ENCODE measurements at regions not wholly inside any gene's neighbourhood (a gene's known extent, or its start where the extent isn't known, plus 50 kb on each side); places are given as distances from the start of the nearest gene placed in this dataset.

DNA sequence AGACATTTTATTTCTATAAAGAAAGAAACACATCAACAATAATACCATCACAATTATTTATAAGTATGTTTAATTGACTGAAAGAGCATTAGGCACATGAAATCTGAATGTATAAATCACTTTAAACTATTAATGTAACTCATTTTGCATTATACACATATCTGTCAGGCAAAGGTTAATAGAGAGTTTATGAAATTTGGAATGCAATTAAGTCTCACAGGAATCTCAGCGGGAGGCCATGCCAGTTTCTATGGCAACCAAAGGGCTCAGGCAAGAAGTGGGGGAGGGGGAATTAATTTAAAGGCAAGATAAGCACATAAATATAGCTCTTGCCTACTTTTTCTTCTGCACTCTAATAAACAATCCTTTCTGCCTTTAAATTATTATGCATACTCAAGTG lies 152.6 kb downstream of the SLC16A9 start:
- no peak overlapping the region for H3K27ac ChIP-seq
- TF ChIP-seq, protein P1, sequence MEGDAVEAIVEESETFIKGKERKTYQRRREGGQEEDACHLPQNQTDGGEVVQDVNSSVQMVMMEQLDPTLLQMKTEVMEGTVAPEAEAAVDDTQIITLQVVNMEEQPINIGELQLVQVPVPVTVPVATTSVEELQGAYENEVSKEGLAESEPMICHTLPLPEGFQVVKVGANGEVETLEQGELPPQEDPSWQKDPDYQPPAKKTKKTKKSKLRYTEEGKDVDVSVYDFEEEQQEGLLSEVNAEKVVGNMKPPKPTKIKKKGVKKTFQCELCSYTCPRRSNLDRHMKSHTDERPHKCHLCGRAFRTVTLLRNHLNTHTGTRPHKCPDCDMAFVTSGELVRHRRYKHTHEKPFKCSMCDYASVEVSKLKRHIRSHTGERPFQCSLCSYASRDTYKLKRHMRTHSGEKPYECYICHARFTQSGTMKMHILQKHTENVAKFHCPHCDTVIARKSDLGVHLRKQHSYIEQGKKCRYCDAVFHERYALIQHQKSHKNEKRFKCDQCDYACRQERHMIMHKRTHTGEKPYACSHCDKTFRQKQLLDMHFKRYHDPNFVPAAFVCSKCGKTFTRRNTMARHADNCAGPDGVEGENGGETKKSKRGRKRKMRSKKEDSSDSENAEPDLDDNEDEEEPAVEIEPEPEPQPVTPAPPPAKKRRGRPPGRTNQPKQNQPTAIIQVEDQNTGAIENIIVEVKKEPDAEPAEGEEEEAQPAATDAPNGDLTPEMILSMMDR (conservative IDR thresholded peaks at IDR 0.05), result no peak

DNA sequence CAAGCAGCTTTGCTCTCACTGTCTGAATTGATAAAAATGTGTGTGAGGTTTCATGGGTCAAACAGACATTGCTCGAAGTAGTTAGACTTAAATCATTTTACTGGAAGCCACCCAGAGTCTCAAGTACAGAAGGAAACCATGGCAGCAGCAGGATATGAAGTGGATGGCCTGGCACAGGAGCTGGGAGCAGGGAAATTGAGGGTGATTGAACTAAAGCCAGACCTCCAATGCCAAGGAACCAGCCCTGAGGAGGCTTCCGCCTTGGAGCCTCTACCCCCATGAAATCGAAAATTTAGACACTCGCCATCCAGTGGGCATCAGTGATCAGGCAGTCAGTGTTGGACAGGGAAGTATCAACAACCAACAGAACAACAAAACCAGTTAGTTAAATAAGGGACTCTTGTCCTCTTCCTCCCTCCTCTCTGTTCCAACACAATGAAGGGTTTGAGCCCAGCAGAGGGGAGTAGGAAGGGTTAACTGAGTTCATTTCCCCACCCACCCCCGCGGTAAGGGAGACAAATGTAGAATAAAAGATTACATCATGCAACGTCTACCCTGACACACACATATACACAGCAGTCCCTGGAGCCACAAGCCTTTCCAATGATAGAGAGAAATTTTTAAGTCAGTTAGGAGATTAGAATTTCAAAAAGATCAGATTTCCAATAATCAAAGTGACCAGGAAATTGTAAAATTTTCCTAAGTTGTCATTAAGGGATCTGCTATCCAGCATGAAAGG lies 156.3 kb downstream of the SLC16A9 start:
- TF ChIP-seq, protein P1 (conservative IDR thresholded peaks at IDR 0.05), result no peak
- H3K27ac ChIP-seq, result no peak overlapping the region

DNA sequence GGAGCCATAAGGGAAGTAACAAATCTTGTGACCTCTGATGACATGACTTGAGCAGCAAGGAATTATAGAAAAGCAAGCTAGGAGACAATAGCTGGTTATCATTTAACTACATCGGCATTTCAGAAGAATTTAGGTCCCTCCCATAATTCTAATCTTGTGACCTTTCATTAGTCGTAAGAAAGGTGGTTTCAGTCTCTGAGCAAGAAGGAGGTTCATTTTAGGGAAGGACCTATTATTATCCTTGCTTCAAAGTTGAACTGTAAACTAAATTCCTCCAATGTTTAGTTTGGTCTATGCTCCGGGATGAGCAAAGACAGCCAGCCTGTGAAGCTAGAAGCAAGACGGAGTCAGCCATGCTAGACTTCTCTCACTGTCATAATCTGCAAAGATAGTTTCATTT lies 159.6 kb downstream of the SLC16A9 start:
- TF ChIP-seq, protein P1 (conservative IDR thresholded peaks at IDR 0.05), result no peak
- H3K27ac ChIP-seq, result no peak overlapping the region

DNA sequence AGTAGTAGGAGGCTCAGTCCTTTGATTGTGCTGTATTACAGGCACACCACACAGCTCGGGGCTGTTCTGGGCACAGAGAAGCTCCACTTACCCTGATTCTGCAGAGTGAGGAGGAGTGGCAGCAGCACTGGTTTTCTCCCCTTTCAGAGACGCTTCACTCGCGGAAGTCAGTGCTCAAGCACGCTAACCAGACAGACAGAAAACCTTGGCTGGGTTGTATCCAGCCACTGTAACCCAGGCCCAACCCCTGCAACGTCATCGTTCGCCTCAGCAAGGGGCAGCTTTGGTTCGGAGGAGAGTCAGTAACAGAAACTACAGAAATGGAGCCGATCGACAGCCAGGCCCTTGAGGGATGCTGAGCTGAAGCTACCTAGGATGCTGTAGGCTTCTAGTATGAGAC lies 171.0 kb downstream of the SLC16A9 start:
- H3K27ac ChIP-seq, result no peak overlapping the region; the same call in 1 of the 2 replicates
- TF ChIP-seq, protein P1 (conservative IDR thresholded peaks at IDR 0.05), result no peak

DNA sequence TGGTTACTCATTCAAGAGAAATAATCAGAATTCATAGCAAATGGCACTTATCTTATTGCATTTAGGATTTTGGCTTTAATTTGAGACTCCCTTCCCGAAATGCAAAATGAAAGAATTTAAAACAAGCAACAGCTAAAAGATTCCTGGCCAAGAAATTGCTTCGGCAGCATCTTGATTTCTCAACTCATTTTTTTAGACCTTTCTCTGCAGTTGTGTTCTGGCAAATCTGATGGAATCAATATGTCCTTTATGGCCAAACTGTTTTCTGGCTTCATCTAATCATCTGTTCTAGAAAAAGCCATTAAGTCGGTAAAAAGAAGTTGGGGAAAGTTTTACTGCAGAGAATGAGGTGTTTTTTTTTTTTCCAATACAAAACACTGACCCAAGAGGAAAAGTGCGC lies 172.1 kb downstream of the SLC16A9 start:
- TF ChIP-seq, protein P1 (conservative IDR thresholded peaks at IDR 0.05), result no peak
- H3K27ac ChIP-seq, result peak overlapping the region; percentile 69

DNA sequence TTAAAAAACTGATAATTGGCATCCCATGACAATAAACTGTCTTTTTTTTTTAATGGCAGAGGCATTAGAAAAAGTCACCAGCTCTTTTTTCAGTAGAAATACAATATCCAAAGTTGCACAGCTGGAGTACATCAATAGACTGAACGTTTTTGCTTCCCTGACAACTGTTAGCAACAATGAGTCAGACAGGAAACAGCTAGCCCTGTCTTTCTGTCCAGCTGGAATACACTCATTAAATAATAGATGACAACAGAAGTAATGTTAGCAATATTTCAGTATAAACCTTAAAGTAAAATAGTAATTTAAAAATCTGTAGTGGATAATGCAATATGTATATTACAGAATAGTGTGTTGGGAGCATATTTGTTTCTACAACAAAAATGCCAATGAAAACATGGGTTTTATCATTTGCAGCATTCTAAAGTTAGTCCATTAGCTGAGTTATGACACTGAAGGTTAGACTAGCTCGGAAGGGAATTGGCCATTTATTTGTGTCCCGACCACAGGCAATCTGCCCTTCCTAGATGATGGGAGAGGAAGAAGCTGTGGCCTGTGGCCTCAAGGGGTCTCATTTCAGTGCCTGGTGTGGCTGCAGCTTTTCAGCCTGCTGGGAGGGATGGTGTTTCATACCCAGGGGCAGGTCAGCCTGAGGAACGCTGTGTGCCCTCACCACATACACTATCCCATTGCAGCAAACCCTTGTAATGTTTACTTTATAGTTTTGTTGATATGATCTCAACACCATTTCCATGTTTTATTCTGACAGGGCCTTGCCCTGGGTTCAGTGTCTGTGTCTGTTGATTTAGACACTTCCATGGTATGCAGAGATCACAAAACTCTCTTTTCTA lies 173.3 kb downstream of the SLC16A9 start:
- H3K27ac ChIP-seq, result peak overlapping the region; percentile 69
- TF ChIP-seq, protein P1 (conservative IDR thresholded peaks at IDR 0.05), result no peak

DNA sequence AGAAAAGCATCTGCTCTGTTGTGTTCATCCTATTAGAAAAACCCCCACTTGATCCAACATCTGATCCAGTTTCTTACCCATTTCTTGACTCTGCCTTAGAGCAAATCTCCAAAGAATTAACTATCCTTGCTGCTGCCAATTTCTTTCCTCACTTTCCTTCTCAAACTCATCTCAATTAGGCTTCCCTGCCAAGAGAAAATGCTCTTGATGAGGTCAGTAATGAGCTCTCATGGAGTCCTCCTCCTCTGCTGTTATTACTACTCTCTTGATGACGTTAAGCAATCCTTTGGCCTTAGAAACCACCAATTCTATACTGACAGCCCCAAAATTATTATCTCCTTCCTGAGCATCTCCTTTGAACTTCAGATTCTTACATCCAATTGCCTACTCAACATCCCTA lies 162.0 kb upstream of the FAM13C start:
- TF ChIP-seq, protein P1 (conservative IDR thresholded peaks at IDR 0.05), result no peak
- no peak overlapping the region for H3K27ac ChIP-seq

Data from VCaP (cell line).